Hippocampal formation (tissue), 2 donors: ENCODE measurements at regions not wholly inside any gene's neighbourhood (a gene's known extent, or its start where the extent isn't known, plus 50 kb on each side); places are given as distances from the start of the nearest gene placed in this dataset.

Source experiments
- DNase-seq, 2 donors: peaks; one replicate each; lab custom pipeline; 2025; lab: John Stamatoyannopoulos, UW

DNA sequence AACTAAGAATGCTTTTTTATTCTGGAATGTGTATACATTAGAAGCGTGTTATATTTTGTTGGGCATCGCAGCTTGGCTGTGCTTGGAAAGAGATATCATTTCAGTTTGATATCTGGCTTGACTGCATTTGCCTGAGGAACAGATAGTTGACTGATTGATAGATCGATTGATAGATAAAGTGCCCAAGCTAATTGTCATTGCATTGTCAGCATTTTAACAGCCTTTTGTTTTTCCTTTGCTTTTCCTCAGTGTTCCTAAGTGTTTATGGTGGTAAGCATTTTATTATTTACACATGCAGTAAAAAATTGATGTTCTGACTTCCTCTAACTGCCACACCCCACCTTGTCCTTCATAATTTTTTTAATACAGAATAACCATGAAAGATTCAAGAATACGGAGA is 180.9 kb upstream of the GRIK2 start:
- DNase-seq: no peak

DNA sequence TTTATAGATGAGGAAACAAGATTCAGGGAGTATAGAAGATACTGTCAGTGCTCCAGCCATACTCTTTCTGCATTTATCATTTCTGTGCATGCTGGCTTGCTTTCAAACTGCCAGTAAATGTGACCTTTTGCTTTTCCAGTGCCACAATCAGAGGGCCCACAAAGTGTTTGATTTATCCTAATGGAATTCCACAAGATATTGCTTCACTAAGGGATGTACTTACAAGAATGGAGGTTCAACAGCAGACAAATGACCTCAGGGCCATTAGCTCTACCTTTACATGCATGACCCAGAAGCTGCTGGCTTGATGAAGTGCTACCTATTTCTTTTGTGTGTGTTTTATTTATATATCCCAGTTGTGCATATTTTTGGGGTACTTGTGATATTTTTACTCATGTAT is 171.5 kb upstream of the GRIK2 start:
- no peak for DNase-seq

GRCh38 chr6:101224751-101225150 is 168.8 kb upstream of the GRIK2 start:
- DNase-seq: no peak

DNA sequence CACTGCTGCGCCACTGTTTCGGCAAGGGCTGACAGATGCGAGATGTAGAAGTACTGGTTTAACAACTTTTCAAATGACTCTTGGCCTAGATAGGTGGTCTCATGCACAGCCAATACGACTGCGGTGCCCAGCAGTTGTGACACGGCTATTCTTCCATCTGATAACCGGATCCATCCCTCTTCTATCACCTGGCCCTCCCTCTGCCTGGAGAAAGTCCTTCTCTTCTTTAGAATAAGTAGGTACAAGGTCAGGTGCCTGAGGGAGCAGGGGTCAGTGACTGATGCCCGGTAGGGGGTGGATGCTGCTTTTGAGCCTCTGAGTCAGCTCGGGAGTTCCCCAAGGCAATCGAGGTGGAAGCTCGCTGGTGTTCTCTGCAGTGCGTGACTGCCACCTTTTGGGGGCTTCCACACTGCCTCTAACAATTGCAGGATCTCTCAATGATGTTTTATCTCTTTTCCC is 166.8 kb upstream of the GRIK2 start:
- DNase-seq: no peak

DNA sequence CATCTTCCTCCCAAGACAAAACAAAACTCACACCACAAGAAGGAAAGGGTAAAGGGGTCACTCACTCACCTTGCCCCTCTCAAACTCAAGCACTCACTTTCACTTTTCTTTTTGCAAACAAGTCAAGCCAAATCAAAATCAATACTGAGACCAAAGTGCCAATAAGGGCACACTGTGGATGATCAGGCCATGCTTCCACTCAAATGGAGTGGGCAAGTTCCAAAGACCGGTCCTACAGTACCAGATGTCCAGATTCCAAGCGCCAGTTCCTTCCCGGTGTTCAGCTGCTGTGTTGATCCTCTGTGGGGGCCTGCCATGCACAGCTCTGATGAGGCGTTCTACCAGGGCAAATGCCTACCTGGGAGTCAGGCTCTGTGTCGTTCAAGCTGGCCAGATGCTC is 162.6 kb upstream of the GRIK2 start:
- DNase-seq: no peak

DNA sequence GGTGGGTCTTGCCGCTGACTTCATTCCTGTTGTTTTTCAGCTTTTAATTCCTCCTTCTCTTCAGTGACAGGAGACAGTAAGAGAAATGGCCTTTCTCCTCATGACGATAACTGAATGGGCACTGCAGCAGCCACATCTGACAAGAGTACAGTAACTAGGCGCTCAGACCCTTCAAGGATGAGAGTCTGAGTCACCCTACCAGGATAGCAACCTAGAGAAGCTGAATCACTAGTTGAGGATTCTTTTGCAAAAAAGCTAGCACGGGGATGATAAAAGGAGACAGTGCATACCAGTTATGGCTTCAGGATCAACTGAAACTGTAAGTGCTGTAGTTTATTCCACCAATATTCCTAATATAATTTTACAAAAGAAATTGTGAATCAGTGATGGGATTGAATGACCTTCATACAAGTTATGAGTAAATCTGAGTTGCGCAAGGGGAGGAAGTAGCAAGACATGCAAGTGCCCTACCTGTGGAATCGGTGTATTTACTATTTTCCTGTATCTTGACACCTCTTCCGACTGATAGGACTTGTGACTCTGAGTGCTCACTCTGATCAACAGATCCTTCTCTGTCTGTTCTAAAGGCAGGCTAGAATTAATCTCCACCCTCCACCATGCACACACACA is 161.8 kb upstream of the GRIK2 start:
- DNase-seq: no peak

DNA sequence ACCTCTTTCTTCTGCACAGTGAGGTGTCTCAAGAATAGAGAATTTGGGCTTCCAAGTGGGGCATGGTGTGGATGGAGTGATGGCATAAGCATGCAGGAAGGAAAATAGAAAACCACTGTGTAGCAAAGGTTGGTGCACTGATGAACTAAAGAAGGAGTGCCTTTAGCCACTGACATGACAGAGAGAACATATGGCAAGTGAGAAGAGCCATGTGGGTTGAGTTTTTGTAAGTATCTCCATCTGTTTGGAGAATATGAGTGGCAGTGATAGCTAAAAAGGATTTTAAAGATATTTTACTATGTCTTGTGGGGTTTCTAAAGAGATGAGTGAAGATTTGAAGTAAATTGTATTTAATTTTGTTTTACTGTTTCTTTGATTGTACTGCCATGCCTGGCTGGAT is 160.5 kb upstream of the GRIK2 start:
- DNase-seq: no peak

- no peak for DNase-seq
Observed at GRCh38 chr6:101236709-101237108, 156.8 kb upstream of the GRIK2 start.

DNA sequence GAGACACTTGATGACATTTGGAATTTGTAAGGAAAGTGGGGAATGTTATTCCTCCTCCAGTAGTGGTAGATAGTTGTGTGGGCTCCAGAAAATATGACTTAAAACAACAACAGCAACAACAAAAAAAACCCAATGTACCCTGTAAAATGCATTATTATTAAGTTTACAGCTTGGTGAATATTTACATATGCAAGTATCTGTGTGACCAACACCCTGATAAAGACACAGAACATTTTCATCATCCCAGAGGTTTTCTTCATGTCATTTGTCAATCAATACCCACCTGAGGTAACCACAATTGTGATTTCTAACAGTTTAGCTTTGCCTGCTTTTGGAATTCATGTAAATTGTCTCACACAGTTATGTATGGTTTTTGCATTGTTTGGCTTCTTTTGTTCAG is 152.1 kb upstream of the GRIK2 start:
- no peak for DNase-seq

DNA sequence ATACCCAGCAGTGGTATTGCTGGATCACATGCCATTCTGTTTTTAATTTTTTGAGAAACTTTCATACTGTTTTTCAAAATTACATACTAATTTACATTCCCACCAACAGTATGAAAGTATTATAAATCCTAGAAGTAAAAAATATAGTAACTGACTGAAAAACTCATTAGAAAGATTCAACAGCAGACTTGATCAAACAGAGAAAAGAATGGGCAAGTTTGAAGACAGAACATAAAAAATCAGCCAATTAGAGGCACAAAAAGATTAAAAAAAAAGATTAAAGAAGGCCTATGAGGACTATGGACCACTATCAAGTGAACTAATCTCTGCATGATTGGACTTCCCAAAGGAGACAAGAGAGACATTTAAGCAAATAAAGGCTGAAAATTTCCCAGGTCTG is 144.0 kb upstream of the GRIK2 start:
- DNase-seq: no peak

- no peak for DNase-seq
Observed at GRCh38 chr6:101257163-101257562, 136.3 kb upstream of the GRIK2 start.

- DNase-seq: no peak
Observed at GRCh38 chr6:101259505-101259904, 134.0 kb upstream of the GRIK2 start.

GRCh38 chr6:101263596-101263995 is 129.9 kb upstream of the GRIK2 start:
- DNase-seq: no peak

DNA sequence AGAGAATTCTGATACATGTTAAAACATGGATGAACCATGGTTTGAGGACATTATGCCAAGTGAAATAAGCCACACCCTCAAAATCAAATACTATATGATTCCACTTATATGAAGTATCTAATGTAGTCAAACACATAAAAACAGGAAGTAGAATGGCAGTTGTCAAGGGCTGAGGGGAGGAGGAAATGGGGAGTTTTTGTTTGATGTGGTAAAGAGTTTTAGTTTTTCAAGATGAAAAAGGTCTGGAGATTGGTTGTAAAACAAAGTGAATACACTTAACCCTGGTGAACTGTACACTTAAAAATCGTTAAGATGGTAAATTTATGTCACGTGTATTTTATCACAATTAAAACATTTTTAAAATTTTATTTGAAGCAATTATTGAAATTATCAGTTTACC is 127.4 kb upstream of the GRIK2 start:
- no peak for DNase-seq

DNA sequence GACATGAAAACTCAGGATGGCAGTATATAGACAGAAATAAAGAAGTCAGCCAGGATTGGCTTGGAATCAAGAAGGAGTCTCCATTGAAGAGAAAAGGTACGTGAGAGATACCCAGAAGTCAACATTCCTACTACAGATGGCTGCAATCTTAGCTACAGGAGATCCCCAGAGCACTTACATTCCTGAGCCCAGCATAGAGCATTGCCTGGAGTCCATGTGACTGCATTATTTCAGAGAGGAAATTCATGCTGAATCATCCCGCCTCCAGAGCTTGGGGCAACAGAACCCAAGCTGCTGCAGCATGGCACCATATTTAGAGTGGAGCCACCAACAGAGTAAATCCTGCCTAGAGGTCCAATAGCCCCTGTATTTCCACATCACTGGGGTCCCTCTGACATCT is 125.0 kb upstream of the GRIK2 start:
- DNase-seq: no peak

DNA sequence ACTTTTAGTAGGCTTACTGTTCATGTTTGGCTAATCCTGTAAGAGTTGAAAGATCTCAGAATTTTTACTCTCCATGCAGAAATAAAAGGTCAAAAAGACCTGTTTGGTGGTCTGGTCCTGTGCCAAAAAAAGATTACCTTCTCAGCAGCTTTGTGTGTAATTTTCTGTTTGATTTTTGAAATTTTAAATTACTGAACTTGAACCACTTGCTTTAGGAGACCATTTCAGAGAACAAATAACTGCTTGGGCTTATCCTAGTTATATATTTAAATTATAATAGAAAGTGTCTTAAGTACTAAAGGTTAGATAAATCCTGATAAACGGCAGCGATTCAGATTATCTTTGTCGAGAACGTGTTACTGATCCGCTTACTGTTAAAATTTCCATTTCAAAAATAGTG is 118.3 kb upstream of the GRIK2 start:
- no peak for DNase-seq

GRCh38 chr6:101276066-101276465 is 117.4 kb upstream of the GRIK2 start:
- DNase-seq: no peak

- DNase-seq: no peak
Observed at GRCh38 chr6:101279410-101279809, 114.1 kb upstream of the GRIK2 start.

GRCh38 chr6:101281266-101281665 is 112.2 kb upstream of the GRIK2 start:
- no peak for DNase-seq

- no peak for DNase-seq
Observed at GRCh38 chr6:101284131-101284530, 109.4 kb upstream of the GRIK2 start.

- no peak for DNase-seq
Observed at GRCh38 chr6:101286146-101286545, 107.4 kb upstream of the GRIK2 start.

- no peak for DNase-seq
Observed at GRCh38 chr6:101290346-101290745, 103.2 kb upstream of the GRIK2 start.

GRCh38 chr6:101294051-101294638 is 99.4 kb upstream of the GRIK2 start:
- DNase-seq: no peak

GRCh38 chr6:101294676-101295075 is 98.8 kb upstream of the GRIK2 start:
- DNase-seq: no peak
